GM12891 (cell line): ENCODE measurements at regions not wholly inside any gene's neighbourhood (a gene's known extent, or its start where the extent isn't known, plus 50 kb on each side); places are given as distances from the start of the nearest gene placed in this dataset.
"Not testable (repeated sequence)": the region's sequence is repeated elsewhere in the genome, so short reads cannot be mapped to it uniquely, and the experiment has no call there.

Experiments
- DNase-seq: peaks from one replicate; pipeline ENCODE4 v3.0.0; 2011; ENCODE audit warnings: low spot score; ENCODE audit not compliant: insufficient read length
- FAIRE-seq: peaks from 2 replicates; lab custom pipeline; 2011; peaks lifted over from hg19 to GRCh38; lab: Jason Lieb, UNC
- PAX5 ChIP-seq: IDR thresholded peaks from 2 replicates; pipeline ENCODE4 v1.6.1; 2011; ENCODE audit warnings: low read length, moderate library complexity, mild to moderate bottlenecking; ENCODE audit not compliant: insufficient read depth, severe bottlenecking
- POLR2A ChIP-seq: IDR thresholded peaks from 2 replicates; pipeline ENCODE4 v1.6.1; 2011; ENCODE audit warnings: low read depth, low read length, control low read depth
- POLR2AphosphoS5 ChIP-seq: IDR thresholded peaks from 2 replicates; pipeline ENCODE4 v1.6.1; 2011; ENCODE audit warnings: low read depth, low read length, control low read depth
- POU2F2 ChIP-seq: IDR thresholded peaks from 2 replicates; pipeline ENCODE4 v1.6.1; 2011; ENCODE audit warnings: low read depth, mild to moderate bottlenecking, control low read depth, low read length, moderate library complexity
- SPI1 ChIP-seq: IDR thresholded peaks from 2 replicates; pipeline ENCODE4 v1.6.1; 2011; ENCODE audit warnings: low read depth, low read length, control low read depth
- TAF1 ChIP-seq: IDR thresholded peaks from 2 replicates; pipeline ENCODE4 v1.6.1; 2011; ENCODE audit warnings: low read depth, low read length, control low read depth

- no peak for FAIRE-seq
- no peak for TF ChIP-seq PAX5
- no peak for TF ChIP-seq POU2F2
- TF ChIP-seq SPI1: no peak
- TF ChIP-seq POLR2AphosphoS5: no peak
- TF ChIP-seq POLR2A: no peak
- no peak for TF ChIP-seq TAF1
- no peak for DNase-seq
Observed at GRCh38 chr22:23381661-23382427, 198.2 kb downstream of the IGLL1 start.

GRCh38 chr22:23380911-23381310 lies 199.2 kb downstream of the IGLL1 start:
- FAIRE-seq: no peak
- DNase-seq: no peak
- TF ChIP-seq SPI1: no peak
- no peak for TF ChIP-seq POLR2A
- TF ChIP-seq POU2F2: no peak
- TF ChIP-seq TAF1: no peak
- no peak for TF ChIP-seq POLR2AphosphoS5
- no peak for TF ChIP-seq PAX5

GRCh38 chr22:23380230-23380573 lies 199.9 kb downstream of the IGLL1 start:
- FAIRE-seq (no peak), DNase-seq (no peak)
- TF ChIP-seq PAX5 (no peak), POLR2A (no peak), TAF1 (no peak), POU2F2 (no peak), POLR2AphosphoS5 (no peak)

- FAIRE-seq, DNase-seq: not testable (repeated sequence)
Observed at GRCh38 chr22:23379540-23380229, 199.4 kb downstream of the BCR start.

GRCh38 chr22:23377767-23378166 lies 197.5 kb downstream of the BCR start:
- no peak for TF ChIP-seq POU2F2
- TF ChIP-seq TAF1: no peak
- TF ChIP-seq PAX5: no peak
- TF ChIP-seq POLR2AphosphoS5: no peak
- TF ChIP-seq POLR2A: no peak
- no peak for TF ChIP-seq SPI1
- no peak for FAIRE-seq
- no peak for DNase-seq

- FAIRE-seq (peak; percentile 92), DNase-seq (peak; percentile 68)
- TF ChIP-seq TAF1 (no peak), SPI1 (no peak), PAX5 (no peak), POLR2A (no peak), POU2F2 (no peak), POLR2AphosphoS5 (no peak)
Observed at GRCh38 chr22:23376256-23376655, 195.9 kb downstream of the BCR start.

GRCh38 chr22:23375031-23375827 lies 194.9 kb downstream of the BCR start:
- FAIRE-seq: no peak
- no peak for TF ChIP-seq POLR2AphosphoS5
- TF ChIP-seq TAF1: no peak
- no peak for TF ChIP-seq PAX5
- no peak for TF ChIP-seq POU2F2
- no peak for TF ChIP-seq SPI1
- TF ChIP-seq POLR2A: no peak
- DNase-seq: no peak

- no peak for FAIRE-seq
- TF ChIP-seq PAX5 (no peak), POLR2AphosphoS5 (no peak), POLR2A (no peak), TAF1 (no peak), POU2F2 (no peak), SPI1 (no peak)
- DNase-seq: no peak
Observed at GRCh38 chr22:23373601-23374000, 193.3 kb downstream of the BCR start.

GRCh38 chr22:23370251-23370650 lies 189.9 kb downstream of the BCR start:
- TF ChIP-seq TAF1 (no peak), SPI1 (no peak), POLR2A (no peak), POLR2AphosphoS5 (no peak), PAX5 (no peak), POU2F2 (no peak)
- no peak for DNase-seq
- FAIRE-seq: no peak
